GM23338 (cell line): ENCODE measurements at regions not wholly inside any gene's neighbourhood (a gene's known extent, or its start where the extent isn't known, plus 50 kb on each side); places are given as distances from the start of the nearest gene placed in this dataset.
A peak's percentile ranks its signal among the peaks of the same experiment; 100 is the strongest.
"Not testable (repeated sequence)": the region's sequence is repeated elsewhere in the genome, so short reads cannot be mapped to it uniquely, and the experiment has no call there.

Source experiments
- ATAC-seq: fragments of 200-7000 bp; cut with Tn5 transposase; 3 replicates; pipeline ENCODE4 v1.9.1; 2020
- DNase-seq: peaks from one replicate; pipeline ENCODE4 v3.0.0-alpha.2; 2015; ENCODE audit warnings: low spot score
- H2AFZ ChIP-seq: fragments of 200-600 bp; sonication (generic); 2 replicates; pipeline ENCODE4 v1.8.0; 2016; ENCODE audit warnings: antibody characterized with exemption, mild to moderate bottlenecking, moderate library complexity
- H3F3A ChIP-seq: fragments of 200-600 bp; sonication (generic); replicated peaks from 2 replicates; pipeline ENCODE4 v1.8.0; 2017; ENCODE audit warnings: antibody characterized with exemption, mixed run types, low read depth
- H3K27ac ChIP-seq: fragments of 200-600 bp; sonication (generic); 2 replicates; pipeline ENCODE4 v1.6.1; 2016; ENCODE audit warnings: low read depth
- H3K27me3 ChIP-seq: fragments of 200-600 bp; sonication (generic); 2 replicates; pipeline ENCODE4 v1.8.0; 2016; ENCODE audit warnings: mild to moderate bottlenecking, mixed run types, moderate library complexity; ENCODE audit not compliant: insufficient read depth
- H3K36me3 ChIP-seq: fragments of 200-600 bp; sonication (generic); 2 replicates; pipeline ENCODE4 v1.8.0; 2016; ENCODE audit warnings: mild to moderate bottlenecking; ENCODE audit not compliant: insufficient read depth
- H3K4me1 ChIP-seq: fragments of 200-600 bp; sonication (generic); 2 replicates; pipeline ENCODE4 v1.8.0; 2016; ENCODE audit warnings: mild to moderate bottlenecking, moderate library complexity; ENCODE audit not compliant: insufficient read depth
- H3K4me2 ChIP-seq: fragments of 200-600 bp; sonication (generic); 2 replicates; pipeline ENCODE4 v1.7.1; 2017; ENCODE audit warnings: mixed run types
- H3K4me3 ChIP-seq: fragments of 200-600 bp; sonication (generic); 2 replicates; pipeline ENCODE4 v1.6.1; 2016; ENCODE audit warnings: mixed run types
- H3K79me2 ChIP-seq: fragments of 200-600 bp; sonication (generic); replicated peaks from 2 replicates; pipeline ENCODE4 v1.8.0; 2017; ENCODE audit warnings: mild to moderate bottlenecking; ENCODE audit not compliant: insufficient read depth
- H3K9me2 ChIP-seq: fragments of 200-600 bp; sonication (generic); 2 replicates; pipeline ENCODE4 v1.8.0; 2017; ENCODE audit not compliant: insufficient read depth
- H4K20me1 ChIP-seq: fragments of 200-600 bp; sonication (generic); replicated peaks from 2 replicates; pipeline ENCODE4 v1.8.0; 2017; ENCODE audit warnings: mild to moderate bottlenecking; ENCODE audit not compliant: insufficient read depth
- H3K27ac Mint-ChIP-seq: 2 replicates; pipeline ENCODE4 v1.8.0; 2020; ENCODE audit warnings: inconsistent platforms, mild to moderate bottlenecking, moderate library complexity, mixed read lengths
- H3K27me3 Mint-ChIP-seq: 3 replicates; pipeline ENCODE4 v1.8.0; 2022; ENCODE audit warnings: low read depth, mild to moderate bottlenecking, moderate library complexity, mixed read lengths, inconsistent platforms; ENCODE audit not compliant: insufficient read depth, poor library complexity
- H3K36me3 Mint-ChIP-seq: 3 replicates; pipeline ENCODE4 v1.8.0; 2021; ENCODE audit warnings: low read depth, mild to moderate bottlenecking, inconsistent platforms, moderate library complexity, mixed read lengths
- H3K4me1 Mint-ChIP-seq: 3 replicates; pipeline ENCODE4 v1.8.0; 2020; ENCODE audit warnings: mild to moderate bottlenecking, inconsistent platforms, mixed read lengths
- H3K4me3 Mint-ChIP-seq: 3 replicates; pipeline ENCODE4 v1.8.0; 2021; ENCODE audit warnings: moderate library complexity, mild to moderate bottlenecking, inconsistent platforms, mixed read lengths
- H3K9me3 Mint-ChIP-seq: 3 replicates; pipeline ENCODE4 v1.8.0; 2020; ENCODE audit warnings: moderate library complexity, mild to moderate bottlenecking, inconsistent platforms, mixed read lengths

DNA sequence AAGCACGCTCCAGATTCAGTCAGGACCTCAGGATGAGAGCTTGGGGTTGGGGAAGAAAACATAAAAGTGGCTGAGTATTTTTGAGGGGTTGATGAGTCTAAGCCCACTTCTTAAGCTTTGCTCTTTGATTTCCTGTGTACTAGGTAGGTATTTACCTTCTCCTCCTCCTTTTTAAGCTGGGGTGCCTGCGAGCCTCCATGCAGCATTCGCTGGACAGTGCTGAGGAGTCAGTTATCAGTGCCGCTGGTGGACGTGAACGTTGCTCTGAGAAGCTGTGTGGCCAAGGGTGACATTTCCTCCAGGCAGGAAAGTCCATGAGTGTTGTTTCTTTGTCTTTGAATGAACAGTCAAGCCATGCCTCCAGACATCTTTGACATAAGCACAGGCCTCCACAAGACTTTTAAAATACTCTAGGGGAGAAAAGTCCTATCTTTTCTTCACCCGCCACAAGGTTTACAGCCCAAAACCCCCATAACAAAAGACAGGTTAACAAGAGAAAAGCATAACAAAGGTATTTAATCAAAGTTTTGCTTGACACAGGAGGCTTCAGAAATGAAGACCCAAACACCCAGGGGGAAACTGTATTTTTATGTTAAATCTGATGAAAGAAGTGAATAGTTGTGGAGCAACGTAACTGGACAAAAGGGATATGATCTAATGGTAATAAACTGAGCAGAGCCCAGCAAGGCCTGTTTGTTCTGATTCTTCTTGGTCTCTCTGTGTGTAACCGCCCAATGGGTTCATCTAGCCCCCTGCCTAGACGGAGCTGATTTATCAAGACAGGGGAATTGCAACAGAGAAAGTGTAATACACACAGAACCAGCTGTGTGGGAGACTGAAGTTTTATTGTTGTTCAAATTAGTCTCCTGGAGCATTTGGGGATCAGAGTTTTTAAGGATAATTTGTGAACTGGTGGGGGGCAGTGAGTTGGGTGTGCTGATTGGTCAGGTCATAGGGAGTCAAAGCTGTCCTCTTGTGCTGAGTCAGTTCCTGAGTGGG, 217.9 kb downstream of the SPATA31A1 start:
- H3K27me3 ChIP-seq, H2AFZ ChIP-seq, H3K27me3 Mint-ChIP-seq, H3K4me3 Mint-ChIP-seq, H3K27ac Mint-ChIP-seq, H3F3A ChIP-seq, H3K9me3 Mint-ChIP-seq, H3K4me1 ChIP-seq, H3K4me1 Mint-ChIP-seq, H4K20me1 ChIP-seq, H3K36me3 ChIP-seq, H3K36me3 Mint-ChIP-seq, H3K9me2 ChIP-seq, H3K79me2 ChIP-seq: not testable (repeated sequence)
- H3K4me2 ChIP-seq = peak overlapping the region; percentile 70
- DNase-seq (peak; percentile 64), ATAC-seq (peak; percentile 82)
- H3K4me3 ChIP-seq = peak overlapping the region; percentile 39
- peak overlapping the region; percentile 92 for H3K27ac ChIP-seq

DNA sequence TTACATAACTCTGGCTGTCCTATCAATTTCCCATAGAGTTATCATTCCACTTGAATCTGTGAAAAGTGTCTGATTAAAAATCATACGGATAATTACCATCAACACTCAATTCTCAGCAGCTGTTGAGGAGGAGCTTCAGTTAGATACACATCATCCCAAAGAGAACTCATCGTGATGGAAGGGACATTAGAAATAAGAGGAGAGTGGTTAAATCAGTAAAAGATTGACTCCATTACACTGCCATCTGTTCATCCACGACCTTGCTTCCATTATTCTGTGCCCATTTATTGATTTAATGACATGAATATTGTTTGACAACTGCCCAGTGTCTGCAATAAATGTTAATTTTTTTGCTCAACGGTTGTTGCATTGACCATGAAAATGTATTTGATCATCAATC, 223.5 kb downstream of the SPATA31A1 start:
- not testable (repeated sequence) for H3K27me3 ChIP-seq, H3K27me3 Mint-ChIP-seq, H2AFZ ChIP-seq, H3F3A ChIP-seq, H3K36me3 ChIP-seq, H3K27ac Mint-ChIP-seq, H3K4me2 ChIP-seq, H3K79me2 ChIP-seq, H3K9me2 ChIP-seq, DNase-seq, H3K4me3 Mint-ChIP-seq, ATAC-seq, H3K4me3 ChIP-seq, H3K9me3 Mint-ChIP-seq, H4K20me1 ChIP-seq, H3K36me3 Mint-ChIP-seq, H3K4me1 Mint-ChIP-seq, H3K27ac ChIP-seq
- H3K4me1 ChIP-seq = peaks cover 13% of the 10 kb centered on the region

DNA sequence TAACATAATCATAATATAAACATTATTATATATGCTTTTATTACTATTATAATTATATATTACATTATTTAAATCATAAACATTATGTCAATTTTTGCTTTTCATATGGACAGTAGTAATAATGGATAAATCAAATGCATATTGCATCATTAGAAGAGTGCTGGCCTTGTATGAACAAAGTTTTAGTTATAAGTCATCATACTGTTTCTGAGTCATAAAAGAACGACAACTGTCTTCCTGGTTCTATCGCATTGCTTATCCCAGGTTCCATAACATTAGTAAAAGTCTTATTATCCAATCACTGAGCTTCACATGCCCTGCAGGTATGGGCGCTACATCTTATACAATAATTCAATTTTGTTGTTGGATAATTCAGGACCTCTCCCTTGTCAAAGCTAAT, 225.8 kb downstream of the SPATA31A1 start:
- DNase-seq, H3K27ac Mint-ChIP-seq, H3K4me3 Mint-ChIP-seq, H3K4me1 Mint-ChIP-seq, H3K27ac ChIP-seq, H3K9me3 Mint-ChIP-seq, H3K4me3 ChIP-seq, H2AFZ ChIP-seq, H3K79me2 ChIP-seq, H4K20me1 ChIP-seq, H3K36me3 ChIP-seq, H3K4me1 ChIP-seq, H3F3A ChIP-seq, H3K27me3 Mint-ChIP-seq, ATAC-seq, H3K9me2 ChIP-seq, H3K4me2 ChIP-seq, H3K27me3 ChIP-seq, H3K36me3 Mint-ChIP-seq: not testable (repeated sequence)

DNA sequence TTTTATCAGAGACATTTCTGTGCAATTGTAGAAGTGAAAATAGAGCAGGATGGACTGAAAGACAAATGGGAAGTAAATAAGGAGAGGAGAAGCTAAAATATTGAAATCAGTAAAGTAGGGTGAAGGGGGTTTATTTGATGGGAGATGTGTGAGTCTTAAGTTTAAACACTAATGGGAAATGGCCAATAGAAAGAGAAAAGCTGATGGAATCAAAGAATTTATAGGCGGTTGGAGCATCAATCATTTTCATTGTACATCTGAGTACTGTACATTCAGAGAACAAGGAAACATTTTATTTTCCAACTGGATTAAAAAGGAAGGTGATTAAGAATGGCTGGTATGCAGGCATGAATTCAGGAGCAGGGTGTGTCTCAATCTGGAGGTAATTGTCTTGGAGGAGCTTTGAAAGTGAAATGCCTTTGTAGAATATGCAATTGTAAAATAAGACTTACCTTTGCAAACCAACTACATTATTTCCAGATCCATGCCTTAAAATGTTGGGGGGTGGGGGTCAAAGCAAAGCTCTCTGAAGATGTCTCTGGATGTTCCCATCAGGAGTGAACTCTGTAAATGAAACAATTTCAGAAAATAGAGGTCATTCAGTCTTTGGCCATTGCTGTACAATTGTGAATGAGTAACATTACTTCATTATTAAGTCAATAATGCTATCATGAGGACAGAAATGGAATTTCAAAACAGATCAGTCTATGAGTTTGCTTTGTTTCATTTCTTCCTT, 227.4 kb downstream of the SPATA31A1 start:
- H3K27me3 Mint-ChIP-seq, H3K27ac Mint-ChIP-seq, H2AFZ ChIP-seq, H3F3A ChIP-seq, H3K36me3 ChIP-seq, H3K9me3 Mint-ChIP-seq, H4K20me1 ChIP-seq, H3K4me3 ChIP-seq, ATAC-seq, H3K4me3 Mint-ChIP-seq, H3K79me2 ChIP-seq, H3K27ac ChIP-seq, H3K9me2 ChIP-seq, H3K27me3 ChIP-seq, H3K36me3 Mint-ChIP-seq, DNase-seq, H3K4me1 Mint-ChIP-seq, H3K4me1 ChIP-seq: not testable (repeated sequence)
- H3K4me2 ChIP-seq = peak overlapping the region; percentile 40; the same call in 1 of the 2 replicates

DNA sequence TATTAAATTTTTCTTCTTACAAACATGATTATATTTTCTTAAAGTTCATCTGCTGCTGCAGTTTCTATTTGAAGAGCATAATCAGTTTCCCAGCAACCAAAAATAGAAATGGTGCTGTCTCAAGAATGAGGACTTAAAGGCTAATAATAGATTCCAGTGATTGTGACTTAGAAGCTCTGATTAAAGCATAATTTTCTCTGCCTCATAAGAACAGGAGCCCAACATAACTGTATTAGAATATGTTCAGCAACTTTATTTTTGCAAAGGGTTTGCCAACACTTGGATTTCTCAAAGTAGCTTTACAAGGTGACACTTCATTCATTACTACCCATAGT, 227.9 kb downstream of the SPATA31A1 start:
- H3K79me2 ChIP-seq, H3K4me1 ChIP-seq, H3K9me3 Mint-ChIP-seq, H3K4me3 Mint-ChIP-seq, H4K20me1 ChIP-seq, H3K27ac Mint-ChIP-seq, H3K36me3 ChIP-seq, H3K27me3 ChIP-seq, DNase-seq, H3K4me1 Mint-ChIP-seq, H3K27ac ChIP-seq, H3F3A ChIP-seq, H3K4me3 ChIP-seq, H3K27me3 Mint-ChIP-seq, H2AFZ ChIP-seq, ATAC-seq, H3K9me2 ChIP-seq, H3K36me3 Mint-ChIP-seq: not testable (repeated sequence)
- peak overlapping the region; percentile 40; the same call in 1 of the 2 replicates for H3K4me2 ChIP-seq

DNA sequence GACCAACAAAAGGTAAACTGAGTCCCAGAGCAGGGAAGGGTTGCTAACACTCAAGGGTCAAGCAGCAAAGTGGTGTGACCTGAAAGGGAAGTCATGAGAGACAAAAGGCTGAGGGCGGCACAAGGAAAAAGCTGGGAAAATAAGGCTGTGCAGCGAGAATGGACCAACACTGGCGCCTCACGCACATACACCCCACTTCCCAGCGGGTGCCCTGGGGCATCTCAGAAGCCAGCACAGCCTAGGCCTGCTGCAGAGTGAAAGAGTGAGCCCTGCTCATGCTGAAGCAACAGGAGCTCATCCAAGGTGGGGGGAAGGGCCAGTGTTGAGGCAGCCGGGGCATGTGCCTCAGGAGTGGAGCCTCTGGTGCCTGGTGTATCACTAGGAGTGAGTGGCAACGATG, 229.8 kb downstream of the SPATA31A1 start:
- H3K4me1 ChIP-seq, H3K9me3 Mint-ChIP-seq, H3K4me3 ChIP-seq, H3K36me3 Mint-ChIP-seq, DNase-seq, H3K4me1 Mint-ChIP-seq, H4K20me1 ChIP-seq, H3K4me2 ChIP-seq, H2AFZ ChIP-seq, H3K27ac ChIP-seq, H3K27me3 Mint-ChIP-seq, H3K9me2 ChIP-seq, H3K4me3 Mint-ChIP-seq, H3K27me3 ChIP-seq, ATAC-seq, H3K79me2 ChIP-seq, H3F3A ChIP-seq, H3K27ac Mint-ChIP-seq, H3K36me3 ChIP-seq: not testable (repeated sequence)
